Neural progenitor cell (in vitro differentiated cells): ENCODE measurements at regions not wholly inside any gene's neighbourhood (a gene's known extent, or its start where the extent isn't known, plus 50 kb on each side); places are given as distances from the start of the nearest gene placed in this dataset.

Experiments used
- CTCF ChIP-seq: fragments of 200-600 bp; sonication (generic); IDR thresholded peaks from 2 replicates; pipeline ENCODE4 v1.5.1; 2017; ENCODE audit warnings: antibody characterized with exemption, mild to moderate bottlenecking
- EZH2 ChIP-seq: fragments of 200-600 bp; sonication (generic); IDR thresholded peaks from 2 replicates; pipeline ENCODE4 v1.6.1; 2017; ENCODE audit warnings: antibody characterized with exemption, mild to moderate bottlenecking, moderate library complexity
- EZH2phosphoT487 ChIP-seq: fragments of 200-600 bp; sonication (generic); IDR thresholded peaks from 2 replicates; pipeline ENCODE4 v1.6.1; 2017; ENCODE audit warnings: antibody characterized with exemption

- TF ChIP-seq CTCF (no peak), EZH2 (no peak), EZH2phosphoT487 (no peak)
These were observed 534.2 kb downstream of the TBC1D22A start for GRCh38 chr22:47296405-47297260.
